Stimulated activated naive B cell treated with anti-CD40 and anti-IgM and Interleukin-4, amounts not matched to agents 10 μg/mL and 1 μg/mL and 100 μg/mL, for 72 hours (primary cell): ENCODE measurements at regions not wholly inside any gene's neighbourhood (a gene's known extent, or its start where the extent isn't known, plus 50 kb on each side); places are given as distances from the start of the nearest gene placed in this dataset.

Experiments
- ATAC-seq, 2 donors: fragments of 150-1000 bp; cut with Tn5 transposase; replicated peaks; 2 replicates each; pipeline ENCODE4 v1.10.0; 2021; ENCODE audit warnings: moderate library complexity in 1 of 2
- DNase-seq: peaks from one replicate; pipeline ENCODE4 v3.0.0; 2021
- H3K27ac Mint-ChIP-seq: one replicate; pipeline ENCODE4 v1.8.0; 2022; ENCODE audit warnings: mild to moderate bottlenecking, mixed read lengths
- H3K27me3 Mint-ChIP-seq, 2 donors: one replicate each; pipeline ENCODE4 v1.8.0; 2022; ENCODE audit warnings: mixed read lengths in 2 of 2
- H3K36me3 Mint-ChIP-seq, 2 donors: one replicate each; pipeline ENCODE4 v1.8.0; 2022; ENCODE audit warnings: mixed read lengths in 2 of 2, mild to moderate bottlenecking in 1 of 2
- H3K4me1 Mint-ChIP-seq, 2 donors: one replicate each; pipeline ENCODE4 v1.8.0; 2022; ENCODE audit warnings: mixed read lengths in 2 of 2, mild to moderate bottlenecking in 1 of 2
- H3K4me3 Mint-ChIP-seq, 2 donors: one replicate each; pipeline ENCODE4 v1.8.0; 2022; ENCODE audit warnings: mild to moderate bottlenecking in 2 of 2, mixed read lengths in 2 of 2, moderate library complexity in 1 of 2
- H3K9me3 Mint-ChIP-seq, 2 donors: one replicate each; pipeline ENCODE4 v1.8.0; 2022; ENCODE audit warnings: mixed read lengths in 2 of 2, mild to moderate bottlenecking in 1 of 2

GRCh38 chr2:33903215-33903614, 304.1 kb upstream of the FAM98A start:
- peaks cover 6 to 12% of the 10 kb centered on the region in 2 donors for H3K9me3 Mint-ChIP-seq
- no peak for ATAC-seq
- no peak overlapping the region for H3K27ac Mint-ChIP-seq
- H3K36me3 Mint-ChIP-seq, result no peaks in the 10 kb centered on the region
- no peaks in the 10 kb centered on the region for H3K4me1 Mint-ChIP-seq
- DNase-seq, result no peak
- no peak overlapping the region for H3K4me3 Mint-ChIP-seq
- H3K27me3 Mint-ChIP-seq, result no peaks in the 10 kb centered on the region

GRCh38 chr2:33900610-33901009, 301.5 kb upstream of the FAM98A start:
- DNase-seq (no peak), ATAC-seq (no peak)
- no peak overlapping the region for H3K4me3 Mint-ChIP-seq

GRCh38 chr2:33897741-33898140, 298.6 kb upstream of the FAM98A start:
- no peak overlapping the region for H3K27ac Mint-ChIP-seq

More at GRCh38 chr2:33900610-33901009, 301.5 kb upstream of the FAM98A start:
- H3K27ac Mint-ChIP-seq, result no peak overlapping the region
- H3K36me3 Mint-ChIP-seq, result no peaks in the 10 kb centered on the region
- peaks cover 6 to 15% of the 10 kb centered on the region in 2 donors for H3K9me3 Mint-ChIP-seq
- H3K27me3 Mint-ChIP-seq, result no peaks in the 10 kb centered on the region
- no peaks in the 10 kb centered on the region for H3K4me1 Mint-ChIP-seq

GRCh38 chr2:33893824-33894223, 294.7 kb upstream of the FAM98A start:
- H3K27me3 Mint-ChIP-seq, result no peaks in the 10 kb centered on the region
- no peaks in the 10 kb centered on the region for H3K4me1 Mint-ChIP-seq
- H3K9me3 Mint-ChIP-seq, result peaks cover 3 to 4% of the 10 kb centered on the region in 2 donors
- DNase-seq, result no peak
- H3K36me3 Mint-ChIP-seq, result no peaks in the 10 kb centered on the region
- no peak overlapping the region for H3K27ac Mint-ChIP-seq
- ATAC-seq, result no peak
- H3K4me3 Mint-ChIP-seq, result no peak overlapping the region

More at GRCh38 chr2:33897741-33898140, 298.6 kb upstream of the FAM98A start:
- DNase-seq, result no peak
- H3K27me3 Mint-ChIP-seq, result no peaks in the 10 kb centered on the region
- peaks cover 2 to 9% of the 10 kb centered on the region in 2 donors for H3K9me3 Mint-ChIP-seq
- no peaks in the 10 kb centered on the region for H3K4me1 Mint-ChIP-seq
- no peaks in the 10 kb centered on the region for H3K36me3 Mint-ChIP-seq
- no peak overlapping the region for H3K4me3 Mint-ChIP-seq
- ATAC-seq, result no peak

GRCh38 chr2:33891616-33892015, 292.5 kb upstream of the FAM98A start:
- no peak overlapping the region for H3K27ac Mint-ChIP-seq
- peaks cover 0 to 3% of the 10 kb centered on the region in 2 donors for H3K9me3 Mint-ChIP-seq
- H3K4me1 Mint-ChIP-seq, result no peaks in the 10 kb centered on the region
- H3K4me3 Mint-ChIP-seq, result no peak overlapping the region
- ATAC-seq (no peak), DNase-seq (no peak)
- no peaks in the 10 kb centered on the region for H3K36me3 Mint-ChIP-seq
- H3K27me3 Mint-ChIP-seq, result peaks cover 0 to 6% of the 10 kb centered on the region in 2 donors

GRCh38 chr2:33890686-33891085, 291.6 kb upstream of the FAM98A start:
- Mint-ChIP-seq H3K4me3 (no peak overlapping the region), H3K36me3 (no peaks in the 10 kb centered on the region), H3K9me3 (peaks cover 0 to 3% of the 10 kb centered on the region in 2 donors), H3K27ac (no peak overlapping the region), H3K27me3 (peaks cover 0 to 6% of the 10 kb centered on the region in 2 donors), H3K4me1 (no peaks in the 10 kb centered on the region)
- DNase-seq (no peak), ATAC-seq (no peak)

GRCh38 chr2:33877348-33878016, 278.4 kb upstream of the FAM98A start:
- no peaks in the 10 kb centered on the region for H3K27me3 Mint-ChIP-seq
- H3K4me1 Mint-ChIP-seq, result no peaks in the 10 kb centered on the region
- no peak overlapping the region for H3K4me3 Mint-ChIP-seq
- ATAC-seq (no peak), DNase-seq (no peak)
- no peak overlapping the region for H3K27ac Mint-ChIP-seq
- no peaks in the 10 kb centered on the region for H3K36me3 Mint-ChIP-seq
- peaks cover 0 to 4% of the 10 kb centered on the region in 2 donors for H3K9me3 Mint-ChIP-seq

GRCh38 chr2:33873076-33873605, 274.0 kb upstream of the FAM98A start:
- H3K27me3 Mint-ChIP-seq, result no peaks in the 10 kb centered on the region
- no peak overlapping the region for H3K27ac Mint-ChIP-seq
- ATAC-seq (no peak), DNase-seq (no peak)
- H3K4me3 Mint-ChIP-seq, result no peak overlapping the region
- H3K36me3 Mint-ChIP-seq, result no peaks in the 10 kb centered on the region
- no peaks in the 10 kb centered on the region for H3K4me1 Mint-ChIP-seq
- peaks cover 8 to 13% of the 10 kb centered on the region in 2 donors for H3K9me3 Mint-ChIP-seq

- DNase-seq (no peak), ATAC-seq (no peak)
- Mint-ChIP-seq H3K4me1 (peaks cover 3 to 11% of the 10 kb centered on the region in 2 donors), H3K27ac (no peak overlapping the region), H3K36me3 (no peaks in the 10 kb centered on the region), H3K9me3 (peaks cover 5 to 12% of the 10 kb centered on the region in 2 donors), H3K4me3 (no peak overlapping the region), H3K27me3 (no peaks in the 10 kb centered on the region)
Observed at GRCh38 chr2:33859811-33860461, 260.8 kb upstream of the FAM98A start.

- H3K9me3 Mint-ChIP-seq, result peaks cover 7 to 15% of the 10 kb centered on the region in 2 donors
- ATAC-seq (no peak), DNase-seq (no peak)
- no peak overlapping the region for H3K4me3 Mint-ChIP-seq
- H3K27me3 Mint-ChIP-seq, result no peaks in the 10 kb centered on the region
- H3K27ac Mint-ChIP-seq, result no peak overlapping the region
- no peaks in the 10 kb centered on the region for H3K36me3 Mint-ChIP-seq
- H3K4me1 Mint-ChIP-seq, result peaks cover 3 to 11% of the 10 kb centered on the region in 2 donors
Observed at GRCh38 chr2:33859176-33859575, 260.1 kb upstream of the FAM98A start.

GRCh38 chr2:33848486-33848885, 249.4 kb upstream of the FAM98A start:
- Mint-ChIP-seq H3K27ac (no peak overlapping the region), H3K4me1 (no peaks in the 10 kb centered on the region), H3K9me3 (peaks cover 11 to 21% of the 10 kb centered on the region in 2 donors), H3K27me3 (no peaks in the 10 kb centered on the region), H3K36me3 (no peaks in the 10 kb centered on the region), H3K4me3 (no peak overlapping the region)
- ATAC-seq (no peak), DNase-seq (no peak)

- no peak for DNase-seq
- Mint-ChIP-seq H3K36me3 (no peaks in the 10 kb centered on the region), H3K9me3 (peaks cover 0 to 1% of the 10 kb centered on the region in 2 donors), H3K27ac (no peak overlapping the region), H3K4me3 (no peak overlapping the region), H3K4me1 (no peaks in the 10 kb centered on the region), H3K27me3 (no peaks in the 10 kb centered on the region)
- no peak for ATAC-seq
Observed at GRCh38 chr2:33839791-33840190, 240.7 kb upstream of the FAM98A start.

GRCh38 chr2:33836628-33837027, 237.5 kb upstream of the FAM98A start:
- H3K27me3 Mint-ChIP-seq, result no peaks in the 10 kb centered on the region
- no peak overlapping the region for H3K4me3 Mint-ChIP-seq
- no peaks in the 10 kb centered on the region for H3K4me1 Mint-ChIP-seq
- peaks cover 0 to 4% of the 10 kb centered on the region in 2 donors for H3K9me3 Mint-ChIP-seq
- H3K27ac Mint-ChIP-seq, result no peak overlapping the region
- ATAC-seq (no peak), DNase-seq (no peak)
- no peaks in the 10 kb centered on the region for H3K36me3 Mint-ChIP-seq

- H3K9me3 Mint-ChIP-seq, result peaks cover 0 to 4% of the 10 kb centered on the region in 2 donors
- H3K36me3 Mint-ChIP-seq, result no peaks in the 10 kb centered on the region
- no peak overlapping the region for H3K27ac Mint-ChIP-seq
- H3K4me3 Mint-ChIP-seq, result no peak overlapping the region
- no peaks in the 10 kb centered on the region for H3K27me3 Mint-ChIP-seq
- no peak for ATAC-seq
- no peaks in the 10 kb centered on the region for H3K4me1 Mint-ChIP-seq
- DNase-seq, result no peak
Observed at GRCh38 chr2:33835911-33836310, 236.8 kb upstream of the FAM98A start.

GRCh38 chr2:33822964-33823363, 223.9 kb upstream of the FAM98A start:
- Mint-ChIP-seq H3K4me1 (no peaks in the 10 kb centered on the region), H3K9me3 (peaks cover 0 to 2% of the 10 kb centered on the region in 2 donors), H3K27ac (no peak overlapping the region), H3K36me3 (no peaks in the 10 kb centered on the region), H3K4me3 (no peak overlapping the region), H3K27me3 (no peaks in the 10 kb centered on the region)
- ATAC-seq, result no peak
- no peak for DNase-seq
